CD4-positive, alpha-beta T cell treated with Interleukin-12 subunit alpha and Interleukin-12 subunit beta, for 1 hour (primary cell): ENCODE measurements at regions not wholly inside any gene's neighbourhood (a gene's known extent, or its start where the extent isn't known, plus 50 kb on each side); places are given as distances from the start of the nearest gene placed in this dataset.
"Not testable (repeated sequence)": the region's sequence is repeated elsewhere in the genome, so short reads cannot be mapped to it uniquely, and the experiment has no call there.

Source experiments
- DNase-seq: peaks from one replicate; pipeline ENCODE4 v3.0.0-alpha.2; 2020

GRCh38 chrX:9390121-9390520 lies 74.7 kb upstream of the TBL1X start:
- no peak for DNase-seq

- no peak for DNase-seq
Measured at GRCh38 chrX:9390693-9391368, 74.0 kb upstream of the TBL1X start.

GRCh38 chrX:9392445-9392844 lies 72.4 kb upstream of the TBL1X start:
- DNase-seq, result no peak

- DNase-seq, result no peak
Measured at GRCh38 chrX:9393571-9393970, 71.3 kb upstream of the TBL1X start.

GRCh38 chrX:9394212-9394611 lies 70.6 kb upstream of the TBL1X start:
- DNase-seq, result no peak

GRCh38 chrX:9396930-9397329 lies 67.9 kb upstream of the TBL1X start:
- DNase-seq, result no peak

- DNase-seq, result no peak
Measured at GRCh38 chrX:9401051-9401450, 63.8 kb upstream of the TBL1X start.

- no peak for DNase-seq
Measured at GRCh38 chrX:9403374-9403773, 61.5 kb upstream of the TBL1X start.

GRCh38 chrX:9405635-9406034 lies 59.2 kb upstream of the TBL1X start:
- DNase-seq, result not testable (repeated sequence)

GRCh38 chrX:9410889-9411288 lies 54.0 kb upstream of the TBL1X start:
- DNase-seq, result not testable (repeated sequence)

- not testable (repeated sequence) for DNase-seq
Measured at GRCh38 chrX:9411682-9412081, 53.2 kb upstream of the TBL1X start.

GRCh38 chrX:9414416-9414815 lies 50.4 kb upstream of the TBL1X start:
- no peak for DNase-seq
